DMS79 treated with DMSO at 0.1 percent for 48 hours (cell line): ENCODE measurements at regions not wholly inside any gene's neighbourhood (a gene's known extent, or its start where the extent isn't known, plus 50 kb on each side); places are given as distances from the start of the nearest gene placed in this dataset.

Experiments
- DNase-seq: peaks from one replicate; lab custom pipeline; 2025; lab: John Stamatoyannopoulos, UW

DNA sequence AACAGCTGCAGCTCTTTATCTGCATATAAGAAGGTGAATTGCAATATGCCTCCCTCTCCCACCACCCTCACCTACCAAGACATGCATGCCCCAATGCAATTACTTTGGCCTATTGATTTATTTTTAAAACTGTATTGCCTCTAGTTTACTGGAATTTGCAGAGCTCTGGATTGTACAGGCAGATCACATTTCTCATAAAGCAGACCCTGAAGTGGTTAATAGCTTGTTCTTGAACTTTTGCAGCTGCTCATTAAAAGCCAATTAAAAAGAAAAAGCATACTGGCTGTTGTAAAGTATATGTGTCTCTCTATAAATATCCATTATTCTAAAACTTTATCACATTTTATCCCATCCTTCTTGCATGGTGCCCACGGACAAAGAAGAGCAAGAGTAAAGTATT lies 221.5 kb upstream of the TOPAZ1 start:
- DNase-seq, result peak; percentile 16

DNA sequence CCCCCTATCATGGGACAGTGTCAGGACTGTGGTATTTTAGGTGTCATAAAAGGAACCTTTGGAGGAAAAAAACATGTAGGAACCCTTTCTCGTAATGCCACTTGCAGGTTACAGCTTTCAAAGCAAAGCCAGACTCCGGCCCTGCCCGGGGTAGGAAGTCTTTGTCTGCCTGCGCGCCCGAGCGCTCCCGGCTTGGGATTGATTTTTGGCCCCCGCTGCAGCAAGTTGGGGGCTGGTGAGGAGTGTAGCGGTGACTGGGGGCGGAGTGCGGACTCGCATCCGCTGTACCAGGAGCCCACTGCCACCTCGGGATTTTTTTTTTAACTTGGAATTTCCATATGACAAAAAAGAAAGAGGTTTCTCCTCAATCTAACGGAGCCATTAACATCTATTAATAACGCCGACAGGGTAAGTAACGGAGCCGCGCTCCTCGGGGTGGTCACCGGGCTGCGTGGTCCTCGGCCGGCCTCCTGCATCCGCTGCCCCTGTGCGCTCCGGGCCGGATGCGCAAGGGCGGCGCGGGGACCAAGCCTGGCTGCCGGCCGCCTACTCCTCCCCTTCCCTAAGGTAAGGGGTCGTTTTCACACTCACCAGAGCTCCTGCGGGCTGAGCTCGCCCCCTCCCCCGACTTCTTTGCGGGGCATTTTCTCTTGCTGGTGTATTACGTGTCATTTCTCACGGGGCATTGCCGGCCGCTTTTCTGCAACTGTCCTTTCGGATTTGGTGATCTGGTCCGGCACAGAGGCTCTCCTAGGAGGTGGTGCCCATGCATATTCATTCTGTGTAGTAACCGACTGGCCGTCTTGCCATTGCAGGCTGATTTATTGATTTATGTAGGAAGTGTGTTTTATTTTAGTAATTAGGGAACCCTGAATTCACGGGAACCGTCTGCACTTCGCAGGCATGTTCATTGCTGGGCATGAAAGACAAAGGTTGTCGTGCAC lies 219.8 kb upstream of the TOPAZ1 start:
- no peak for DNase-seq

DNA sequence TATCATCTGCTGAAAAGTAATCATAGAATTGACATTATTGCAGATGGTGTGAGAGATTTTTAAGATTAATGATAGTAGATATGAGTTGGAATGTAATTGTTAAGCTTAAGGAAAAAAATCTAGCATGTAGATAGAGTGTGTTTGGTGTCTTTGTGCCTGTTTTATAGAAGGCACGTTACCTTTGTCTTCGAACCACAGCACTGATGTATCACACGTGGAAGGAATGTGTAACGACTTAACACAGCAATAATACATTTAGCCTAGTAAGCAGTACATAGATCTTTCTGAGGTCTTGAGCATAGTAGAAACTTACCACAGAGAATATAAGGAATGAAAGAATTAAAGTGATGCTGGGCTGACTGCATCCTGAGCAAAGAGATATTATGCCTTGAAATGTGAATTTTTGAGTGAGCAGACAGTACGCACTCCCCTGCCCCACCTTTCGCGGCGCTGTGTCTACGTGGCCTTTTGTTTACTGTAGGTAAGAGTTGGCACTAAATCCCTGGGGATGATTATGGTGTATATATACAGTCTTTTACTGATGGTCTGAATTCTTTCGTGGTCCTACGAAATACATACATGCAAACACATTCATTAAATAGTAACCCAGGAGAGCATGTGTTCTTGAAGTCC lies 217.6 kb upstream of the TOPAZ1 start:
- no peak for DNase-seq

DNA sequence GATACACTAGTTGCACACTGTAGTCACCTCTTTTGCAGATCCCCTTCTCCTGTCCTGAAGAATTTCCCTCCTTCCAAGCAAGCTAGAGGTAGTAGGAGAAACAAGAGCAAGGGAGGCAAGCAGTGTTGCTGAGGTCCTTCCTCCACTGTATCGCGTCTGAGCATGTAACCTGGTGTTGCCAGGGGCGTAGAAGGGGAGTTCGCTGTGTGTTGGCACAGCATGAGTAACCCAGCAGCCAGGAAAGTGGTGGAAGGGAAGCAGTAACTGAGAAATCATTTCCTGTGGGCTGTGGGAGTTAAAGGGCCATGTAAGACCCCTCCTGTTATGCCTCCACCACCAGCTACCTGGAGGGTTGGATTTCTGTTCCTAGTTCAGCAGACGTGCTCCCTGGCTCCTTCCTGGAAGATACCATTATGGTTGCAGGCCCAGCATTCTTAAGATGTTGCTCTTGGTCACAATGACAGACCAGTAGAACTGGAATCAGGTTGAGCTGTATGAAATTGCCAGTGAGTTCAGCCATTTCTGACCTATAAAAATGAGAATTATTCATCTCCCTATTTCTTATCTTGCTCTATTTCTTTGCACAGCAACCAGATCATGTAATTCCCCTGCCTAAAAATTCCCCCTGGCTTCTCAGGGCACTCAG lies 215.3 kb upstream of the TOPAZ1 start:
- no peak for DNase-seq

DNA sequence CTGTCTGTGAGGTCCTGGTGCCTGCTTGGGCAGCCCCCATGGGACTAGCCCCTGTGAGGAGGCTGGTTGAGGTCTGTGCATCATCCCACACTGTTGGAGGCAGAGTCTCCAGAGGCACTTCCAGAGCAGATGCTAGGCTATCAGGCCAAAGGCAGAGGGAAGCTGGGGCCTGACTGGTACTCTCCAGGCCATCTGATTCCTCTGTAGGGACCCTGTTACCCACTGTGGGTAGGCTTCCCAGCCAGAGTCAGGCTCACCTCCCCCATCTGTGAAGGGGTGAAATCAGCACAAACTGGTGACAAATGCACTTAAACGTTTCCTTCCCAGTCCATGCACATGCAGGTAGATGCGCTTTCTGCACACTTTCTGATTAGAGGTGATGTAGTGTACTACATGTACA lies 212.6 kb upstream of the TOPAZ1 start:
- no peak for DNase-seq

DNA sequence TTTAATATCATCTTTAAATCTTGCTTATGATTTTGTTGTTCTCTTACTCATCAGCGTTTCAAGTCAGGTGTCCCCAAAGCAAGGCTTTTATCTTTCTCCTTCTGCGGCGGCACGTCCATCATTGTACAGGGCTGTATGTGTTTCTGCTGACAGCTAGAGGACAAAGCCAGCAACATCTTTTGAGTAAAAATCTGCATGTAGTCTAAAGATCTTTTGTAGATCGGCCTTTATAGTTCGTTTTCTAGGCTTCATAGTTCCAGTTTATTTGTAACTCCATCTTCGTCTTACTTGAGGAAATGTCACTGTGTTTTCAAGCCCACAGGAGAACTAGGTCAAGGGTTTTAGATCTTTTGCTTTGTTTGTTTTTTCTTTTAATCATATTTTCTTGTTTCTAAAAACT lies 211.4 kb upstream of the TOPAZ1 start:
- no peak for DNase-seq

DNA sequence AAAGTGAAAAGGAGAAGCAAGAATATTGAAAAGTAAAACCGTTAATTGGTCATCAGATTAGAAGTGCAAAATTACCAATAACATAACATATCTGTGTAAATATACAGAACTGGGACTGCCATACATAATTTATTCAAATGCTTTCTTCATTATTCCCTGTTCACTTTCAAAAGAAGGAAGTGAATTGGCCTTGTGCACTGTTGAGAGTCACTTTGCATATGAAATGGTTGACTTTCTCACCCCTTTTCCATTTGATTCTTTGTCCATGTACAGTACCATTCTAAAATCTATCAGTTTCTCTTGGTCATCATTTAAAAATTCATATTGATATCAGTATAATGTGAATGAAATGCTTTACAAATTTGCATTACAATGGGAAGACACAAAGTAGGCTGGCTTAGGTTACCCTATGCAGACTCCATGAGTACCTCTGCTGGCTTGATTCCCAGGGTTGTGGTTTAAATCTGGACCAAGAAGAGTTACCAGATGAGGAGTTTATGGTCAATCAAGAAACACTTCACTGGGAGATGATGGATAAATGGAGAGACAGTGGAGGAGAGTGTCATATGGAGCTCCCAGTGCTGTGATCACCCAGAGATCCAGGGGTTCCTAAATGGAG lies 210.9 kb upstream of the TOPAZ1 start:
- DNase-seq, result peak; percentile 61

DNA sequence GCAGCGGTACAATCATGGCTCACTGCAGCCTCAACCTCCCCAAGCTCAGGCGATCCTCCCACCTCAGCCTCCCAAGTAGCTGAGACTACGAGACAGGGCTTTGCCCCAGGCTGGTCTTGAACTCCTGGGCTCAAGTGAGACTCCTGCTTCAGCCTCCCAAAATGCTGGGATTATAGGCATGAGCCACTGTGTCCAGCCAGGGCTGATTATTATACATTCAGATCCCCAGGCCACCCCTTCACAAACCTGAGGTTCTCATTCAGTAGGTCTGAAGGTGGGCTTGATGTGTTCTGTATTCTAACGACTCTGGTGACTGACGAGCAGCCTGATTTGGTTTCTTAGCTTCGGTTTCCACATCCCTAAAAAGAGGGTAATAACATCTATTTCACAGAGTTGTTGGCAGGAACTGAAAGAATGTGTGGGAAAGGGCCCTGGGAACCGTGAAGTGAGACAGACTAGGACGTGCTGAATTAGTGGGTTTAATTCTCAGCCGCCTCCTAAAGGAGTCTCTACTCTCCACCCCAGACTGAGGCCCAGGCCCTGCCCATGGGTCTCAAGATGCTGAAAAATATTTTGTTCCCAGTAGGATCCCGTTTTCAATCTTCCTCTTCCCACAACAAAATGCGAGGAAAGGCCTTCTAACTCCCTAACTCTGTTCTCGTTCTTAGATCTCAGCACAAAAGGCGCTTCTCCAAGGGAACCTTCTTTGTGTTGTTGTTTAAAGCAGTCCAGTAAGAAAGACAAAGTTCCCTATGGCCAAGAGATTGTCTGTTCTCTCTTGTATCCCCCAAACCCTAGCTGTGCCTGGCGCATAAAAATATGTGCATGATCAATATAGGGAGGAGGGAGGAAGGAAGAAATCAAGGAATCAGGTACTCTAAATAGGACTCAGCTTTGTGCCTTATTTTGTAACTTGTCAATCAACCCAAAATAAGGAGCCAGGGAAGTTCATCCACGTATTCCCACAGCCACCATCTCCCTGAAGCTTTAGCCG lies 210.0 kb upstream of the TOPAZ1 start:
- DNase-seq, result no peak

DNA sequence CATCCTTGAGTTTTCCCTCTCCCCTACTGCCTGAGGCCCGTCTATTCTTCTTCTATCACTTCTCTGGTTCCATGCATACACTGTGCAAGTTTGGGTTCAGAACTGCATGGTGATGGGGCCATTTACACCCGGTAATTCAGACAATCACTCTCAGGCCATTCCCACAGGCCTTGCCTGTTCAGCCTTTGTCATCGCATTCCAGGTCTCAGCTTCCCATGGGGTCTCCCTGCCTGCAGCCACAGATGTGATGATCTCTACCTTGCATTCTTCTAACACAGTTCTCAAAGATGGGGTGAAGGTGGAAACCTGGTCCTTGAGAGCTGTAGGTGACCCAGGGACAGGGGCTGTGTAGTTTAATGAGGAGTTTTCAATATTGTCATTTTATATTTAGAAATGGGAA lies 209.2 kb upstream of the TOPAZ1 start:
- no peak for DNase-seq

DNA sequence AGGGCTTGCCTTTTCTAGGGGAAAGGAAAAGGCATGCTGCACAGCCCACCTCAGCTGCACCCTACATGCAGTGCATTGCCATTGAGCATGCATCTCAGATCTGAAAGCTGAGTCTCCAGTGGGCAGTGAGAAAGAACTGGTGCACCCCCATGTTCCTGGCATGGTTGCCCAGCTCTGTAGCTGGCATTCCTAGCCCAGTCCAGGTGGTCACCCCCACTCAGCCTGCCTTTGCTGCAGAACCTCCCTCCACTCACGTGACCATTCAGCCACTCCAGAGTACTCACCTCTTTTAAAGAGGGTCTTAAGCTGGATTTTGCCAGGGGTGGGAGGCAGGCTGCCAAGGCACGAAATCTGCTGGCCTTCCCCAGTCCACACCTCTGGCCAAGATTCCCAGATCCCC lies 208.6 kb upstream of the TOPAZ1 start:
- peak; percentile 11 for DNase-seq

DNA sequence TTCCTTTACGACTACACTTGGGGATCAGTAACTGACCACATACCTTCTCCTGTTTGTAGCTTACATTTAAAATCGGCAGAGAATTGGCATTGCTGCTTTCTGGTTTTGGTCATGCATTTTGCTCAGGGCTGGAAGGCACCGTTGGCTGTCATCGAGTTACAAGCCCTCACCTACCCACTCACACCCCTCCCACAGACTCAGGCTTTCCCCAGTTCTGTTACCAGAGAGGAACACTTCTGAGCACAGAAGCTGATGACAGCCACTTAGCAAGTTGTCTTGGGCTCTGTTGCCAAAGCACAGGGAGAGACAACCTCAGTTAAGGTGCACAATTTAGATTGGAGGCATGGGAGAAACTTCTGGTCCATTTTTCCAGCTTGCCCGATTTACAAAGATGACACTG lies 204.8 kb upstream of the TOPAZ1 start:
- no peak for DNase-seq

DNA sequence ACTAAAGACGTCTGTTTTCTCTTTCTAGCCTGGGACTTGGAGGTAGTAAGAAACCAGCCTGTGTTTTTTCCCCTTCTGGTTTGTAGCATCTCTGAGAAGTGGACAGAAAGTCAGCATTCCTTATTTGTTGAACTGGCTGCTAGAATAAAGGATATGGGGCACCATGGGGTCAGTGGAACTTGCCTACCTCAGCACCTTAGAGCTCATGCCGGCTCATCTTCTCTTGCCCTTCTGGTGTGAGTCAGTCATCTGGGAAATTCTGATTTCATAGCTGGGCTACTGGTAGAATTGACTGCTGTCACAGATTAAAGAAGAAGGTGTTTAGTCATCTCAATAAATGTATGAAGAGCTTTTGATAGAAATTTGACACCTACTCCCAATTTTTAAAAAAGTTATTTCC lies 202.7 kb upstream of the TOPAZ1 start:
- DNase-seq, result no peak

DNA sequence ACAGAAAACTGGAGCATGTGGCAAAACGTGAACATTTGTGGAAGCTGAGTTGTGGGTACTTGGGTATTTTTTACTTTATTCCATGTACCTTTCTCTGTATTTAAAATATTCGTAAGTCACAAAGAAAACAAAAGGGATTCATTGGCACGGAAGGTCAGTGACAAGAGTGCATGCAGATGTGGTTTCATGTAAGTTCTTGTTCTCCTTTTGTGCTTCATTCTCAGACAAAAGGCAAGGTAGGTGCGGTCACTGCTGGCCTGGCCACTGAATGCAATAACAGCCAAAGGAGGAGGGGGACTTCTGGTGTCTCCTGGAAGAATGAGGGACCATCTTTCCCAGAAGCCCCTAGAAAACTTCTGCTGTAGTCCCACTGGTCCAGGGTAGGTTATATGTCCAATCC lies 200.0 kb upstream of the TOPAZ1 start:
- no peak for DNase-seq

DNA sequence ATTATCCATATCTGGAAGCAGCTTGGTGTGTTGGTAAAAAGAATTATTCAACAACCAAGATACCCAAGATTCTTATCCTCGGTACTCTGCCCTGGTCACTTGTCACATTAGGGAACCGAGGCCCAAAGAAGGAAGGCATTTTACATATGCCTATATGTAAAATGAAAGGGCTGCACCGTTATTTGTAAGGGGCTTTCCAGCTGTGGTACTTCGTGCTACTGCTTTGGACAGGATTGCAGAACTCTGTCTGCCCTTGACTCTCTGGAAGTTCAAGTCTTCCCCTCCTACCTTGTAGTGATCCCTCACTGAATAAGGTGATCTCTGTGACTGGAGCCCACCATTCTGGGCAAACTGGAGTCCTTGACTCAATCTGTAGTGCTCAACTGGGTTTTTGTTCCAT lies 198.9 kb upstream of the TOPAZ1 start:
- DNase-seq, result no peak

DNA sequence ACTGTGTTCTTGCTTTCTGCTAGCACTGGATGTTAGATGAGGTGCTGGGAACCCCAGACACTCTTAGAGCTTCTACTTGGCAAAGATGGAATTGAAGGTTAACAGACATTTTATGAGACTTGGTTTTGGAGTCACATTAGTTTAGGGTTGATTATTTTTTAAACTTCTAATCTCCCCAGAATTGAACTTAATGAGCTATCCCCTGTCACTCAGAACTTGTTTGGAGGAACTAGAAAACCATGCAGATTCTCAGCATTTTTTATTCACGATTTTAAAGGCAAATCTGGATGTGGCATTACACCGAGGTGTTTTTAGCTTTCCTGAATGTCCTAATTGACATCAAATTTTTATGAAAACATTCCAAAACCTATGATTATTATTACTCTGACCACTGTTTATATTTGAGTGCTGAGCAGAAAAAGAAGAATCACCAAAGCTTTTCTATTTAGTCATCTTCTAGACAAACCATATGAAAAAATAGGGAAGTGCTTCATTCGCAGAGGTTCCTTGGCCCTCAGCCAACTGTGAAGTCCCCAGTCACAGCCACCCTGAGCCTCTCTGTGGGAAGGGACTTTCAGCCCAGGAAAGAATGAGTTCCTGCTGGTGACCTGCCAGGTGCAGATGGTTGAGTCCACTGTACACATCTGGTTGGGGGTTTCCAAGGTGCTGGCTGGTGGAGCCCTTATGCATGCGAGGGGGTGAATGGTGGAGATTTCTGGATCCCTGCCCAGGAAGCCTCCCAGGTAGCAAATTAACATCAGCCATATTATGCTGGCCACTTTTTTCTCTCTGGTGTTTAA lies 196.0 kb upstream of the TOPAZ1 start:
- peak; percentile 64 for DNase-seq

DNA sequence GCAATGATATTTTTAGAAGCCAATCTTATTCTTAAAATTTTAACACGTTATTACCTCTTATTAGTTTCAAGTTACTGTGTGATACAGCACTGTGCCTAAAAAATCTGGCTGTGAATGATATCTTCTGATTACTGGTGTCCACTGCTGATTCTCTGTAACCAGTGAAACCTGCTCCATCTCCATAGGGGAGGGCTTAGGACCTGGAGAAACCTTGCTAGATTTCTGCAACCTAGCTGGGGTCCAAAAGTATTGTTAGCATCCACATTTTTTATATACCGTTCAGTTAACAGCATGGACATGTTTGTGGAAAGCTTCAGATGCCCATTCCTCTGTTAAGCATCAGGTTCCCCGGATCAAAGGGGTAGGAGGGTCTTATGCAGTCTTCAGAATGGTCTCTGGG lies 193.9 kb upstream of the TOPAZ1 start:
- DNase-seq, result no peak

DNA sequence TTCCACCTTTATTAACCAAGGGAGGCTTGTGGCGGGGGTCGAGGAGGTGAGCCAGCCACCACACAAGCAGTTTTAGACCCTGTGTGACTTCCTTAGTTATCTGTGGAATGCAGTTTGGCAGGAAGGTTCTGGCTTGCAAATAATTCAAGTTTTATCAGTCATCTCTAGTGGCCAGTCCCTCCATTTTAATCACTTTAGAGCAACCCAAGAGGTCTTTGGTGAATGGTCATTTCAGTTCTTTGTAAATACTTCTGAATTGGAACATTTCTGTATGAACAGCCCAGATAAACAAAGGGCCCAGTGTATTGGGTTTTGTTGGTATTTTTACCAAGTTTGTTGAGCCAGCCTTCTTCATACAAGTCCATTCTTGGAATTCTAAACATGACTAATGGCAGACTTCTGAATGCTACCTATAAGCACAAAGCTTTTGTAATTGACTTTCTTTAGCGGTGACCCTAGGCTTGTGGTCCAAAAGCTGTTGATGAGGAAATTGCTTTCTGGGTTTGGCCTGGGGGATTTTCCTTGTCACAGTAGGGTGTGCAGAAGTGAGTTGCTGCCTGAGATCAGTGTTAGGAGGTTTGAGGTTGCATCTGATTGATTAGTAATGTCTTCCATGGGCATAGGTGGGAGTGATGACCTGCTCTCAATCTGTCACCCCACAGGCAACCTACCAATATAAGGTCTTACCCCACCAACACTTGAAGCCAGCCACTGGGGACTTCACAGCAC lies 193.3 kb upstream of the TOPAZ1 start:
- no peak for DNase-seq

DNA sequence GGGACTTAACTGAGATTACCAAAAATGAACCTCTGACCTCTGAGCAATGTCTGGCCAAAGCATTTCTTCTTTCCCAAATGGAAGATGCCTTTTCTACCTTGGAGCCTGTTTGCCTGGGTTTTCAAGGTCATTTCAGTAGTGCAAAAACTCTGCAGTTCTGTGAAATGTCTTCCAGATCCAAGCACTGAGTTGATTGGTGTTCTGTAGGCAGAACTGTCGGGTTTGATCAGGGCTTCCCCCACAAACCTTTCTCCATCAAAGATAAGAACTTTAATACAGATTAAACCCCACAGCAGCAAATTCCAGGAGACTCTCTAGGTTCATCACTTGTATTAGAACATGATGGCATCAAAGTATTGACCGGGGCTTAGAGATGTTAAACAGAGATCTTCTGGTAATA lies 192.7 kb upstream of the TOPAZ1 start:
- DNase-seq, result no peak

DNA sequence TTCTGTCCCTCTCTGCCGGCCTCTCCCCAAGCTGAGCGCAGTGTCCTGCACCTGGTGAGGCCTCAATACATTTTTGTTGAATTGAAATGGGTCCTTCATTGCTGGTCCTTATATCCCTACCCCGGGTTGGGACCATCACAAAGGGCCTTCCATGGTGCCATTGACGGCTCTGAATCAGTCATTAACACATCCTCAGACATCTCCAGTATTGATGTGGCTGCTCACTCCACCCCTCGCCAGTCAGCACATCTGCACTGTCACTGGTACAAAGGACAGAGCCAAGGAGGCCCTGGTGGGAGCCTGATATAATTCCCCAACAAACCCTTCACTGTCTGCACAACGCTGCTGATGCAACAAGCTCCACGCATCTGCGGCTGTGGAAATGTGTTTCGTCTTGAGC lies 191.6 kb upstream of the TOPAZ1 start:
- no peak for DNase-seq

DNA sequence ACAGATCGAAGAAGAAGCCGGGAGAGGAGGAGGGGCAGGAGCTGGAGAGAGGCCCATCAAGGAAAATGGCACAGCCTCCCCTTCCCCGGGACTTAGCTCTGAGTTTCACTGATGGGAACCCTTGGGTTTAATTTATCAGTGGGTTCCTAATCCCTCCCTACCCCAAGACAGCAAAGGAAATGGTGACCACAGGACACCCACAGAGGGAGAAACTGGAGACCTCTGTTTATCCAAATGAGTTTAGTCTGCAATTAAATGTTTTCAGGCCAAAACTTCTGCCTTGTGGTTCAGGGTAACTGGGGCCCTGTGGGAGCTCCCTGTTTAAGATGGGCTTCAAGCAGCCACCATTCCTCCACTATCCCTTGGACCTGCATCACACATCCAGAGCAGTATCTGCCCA lies 190.8 kb upstream of the TOPAZ1 start:
- no peak for DNase-seq
